CD14-positive monocyte (primary cell): ENCODE measurements at regions not wholly inside any gene's neighbourhood (a gene's known extent, or its start where the extent isn't known, plus 50 kb on each side); places are given as distances from the start of the nearest gene placed in this dataset.

ENCODE experiments used
- DNase-seq, 3 donors: peaks; one replicate each; pipeline ENCODE4 v3.0.0-alpha.2; 2011 to 2022
- H2AFZ ChIP-seq: 2 replicates; pipeline ENCODE4 v1.6.0; 2012; ENCODE audit warnings: mild to moderate bottlenecking, low read depth, low read length, inconsistent platforms; ENCODE audit not compliant: insufficient read depth, poor library complexity, severe bottlenecking
- H3K27ac ChIP-seq, 2 donors: 1 replicate in 1 of 2; 2 replicates in 1 of 2; pipeline ENCODE4 v1.5.1; 2012 to 2013; ENCODE audit warnings: low read length in 2 of 2, control low read depth in 1 of 2, inconsistent platforms in 1 of 2, low read depth in 1 of 2, mild to moderate bottlenecking in 1 of 2
- H3K27me3 ChIP-seq, 2 donors: one replicate each; pipeline versions ENCODE4 v1.6.0 to v1.6.1; 2011 to 2013; ENCODE audit warnings: low read length in 2 of 2; ENCODE audit not compliant: control insufficient read depth in 2 of 2, insufficient read depth in 2 of 2
- H3K36me3 ChIP-seq, 2 donors: replicated peaks in 1 of 2; 1 replicate in 1 of 2; 2 replicates in 1 of 2; pipeline versions ENCODE4 v1.5.1 to v1.6.1; 2012 to 2013; ENCODE audit warnings: low read length in 2 of 2, control low read depth in 1 of 2, inconsistent platforms in 1 of 2, mild to moderate bottlenecking in 1 of 2; ENCODE audit not compliant: insufficient read depth in 2 of 2, control insufficient read depth in 1 of 2
- H3K4me1 ChIP-seq, 2 donors: 1 replicate in 1 of 2; 2 replicates in 1 of 2; pipeline versions ENCODE4 v1.5.1 to v1.6.1; 2012 to 2013; ENCODE audit warnings: low read length in 2 of 2, control low read depth in 1 of 2, inconsistent platforms in 1 of 2, mild to moderate bottlenecking in 1 of 2, moderate library complexity in 1 of 2; ENCODE audit not compliant: insufficient read depth in 2 of 2, control insufficient read depth in 1 of 2
- H3K4me2 ChIP-seq: replicated peaks from 2 replicates; pipeline ENCODE3; 2012; ENCODE audit warnings: low read length, moderate library complexity, mild to moderate bottlenecking; ENCODE audit not compliant: poor library complexity, severe bottlenecking; ENCODE audit errors: extremely low read depth
- H3K4me3 ChIP-seq, 3 experiments: fragments of 200-600 bp in 1 of 3; sonication (generic) in 1 of 3; replicated peaks in 1 of 3; 1 replicate in 2 of 3; 2 replicates in 1 of 3; pipeline ENCODE4 v1.5.1; 2011 to 2013; ENCODE audit warnings: low read length in 3 of 3, mild to moderate bottlenecking in 3 of 3, control low read depth in 2 of 3, low read depth in 2 of 3, inconsistent platforms in 1 of 3, moderate library complexity in 1 of 3
- H3K79me2 ChIP-seq: 2 replicates; pipeline ENCODE4 v1.6.0; 2012; ENCODE audit warnings: mild to moderate bottlenecking, control low read depth, inconsistent platforms, low read length, moderate library complexity; ENCODE audit not compliant: insufficient read depth
- H3K9ac ChIP-seq: 2 replicates; pipeline ENCODE4 v1.6.0; 2017; ENCODE audit warnings: low read length, mild to moderate bottlenecking; ENCODE audit not compliant: insufficient read depth, poor library complexity, severe bottlenecking
- H3K9me3 ChIP-seq, 2 donors: replicated peaks in 1 of 2; 1 replicate in 1 of 2; 2 replicates in 1 of 2; pipeline versions ENCODE4 v1.5.1 to v1.6.1; 2012 to 2013; ENCODE audit warnings: low read length in 2 of 2, control low read depth in 1 of 2; ENCODE audit not compliant: control insufficient read depth in 1 of 2, insufficient read depth in 1 of 2
- H4K20me1 ChIP-seq: 2 replicates; pipeline ENCODE4 v1.6.0; 2012; ENCODE audit warnings: mild to moderate bottlenecking, low read length, control low read depth, moderate library complexity; ENCODE audit not compliant: insufficient read depth
- H3K27ac Mint-ChIP-seq, 7 donors: one replicate each; pipeline ENCODE4 v1.8.0; 2020; ENCODE audit warnings: mild to moderate bottlenecking in 7 of 7, mixed read lengths in 7 of 7, moderate library complexity in 6 of 7, inconsistent platforms in 2 of 7
- H3K27me3 Mint-ChIP-seq, 3 donors: one replicate each; pipeline ENCODE4 v1.8.0; 2021 to 2022; ENCODE audit warnings: low read depth in 3 of 3, mild to moderate bottlenecking in 3 of 3, mixed read lengths in 3 of 3, moderate library complexity in 3 of 3, inconsistent platforms in 1 of 3
- H3K36me3 Mint-ChIP-seq, 2 donors: one replicate each; pipeline ENCODE4 v1.8.0; 2020; ENCODE audit warnings: mixed read lengths in 2 of 2, inconsistent platforms in 1 of 2, mild to moderate bottlenecking in 1 of 2
- H3K4me1 Mint-ChIP-seq: one replicate; pipeline ENCODE4 v1.8.0; 2020; ENCODE audit warnings: mild to moderate bottlenecking, mixed read lengths
- H3K4me3 Mint-ChIP-seq, 2 donors: one replicate each; pipeline ENCODE4 v1.8.0; 2020; ENCODE audit warnings: mild to moderate bottlenecking in 2 of 2, mixed read lengths in 2 of 2, moderate library complexity in 1 of 2
- H3K9me3 Mint-ChIP-seq, 7 donors: one replicate each; pipeline ENCODE4 v1.8.0; 2020 to 2022; ENCODE audit warnings: mixed read lengths in 7 of 7, mild to moderate bottlenecking in 6 of 7, moderate library complexity in 6 of 7, inconsistent platforms in 2 of 7
- CTCF ChIP-seq: fragments of 200-600 bp; IDR thresholded peaks from one replicate; pipeline ENCODE4 v1.8.0; 2022; ENCODE audit warnings: antibody characterized with exemption, mild to moderate bottlenecking
- WGBS: methylation state at CpG from one replicate; pipeline ENCODE4 v1.1.5; 2013; ENCODE audit warnings: missing lambda C conversion rate; ENCODE audit not compliant: insufficient coverage; 5-methylcytosine and 5-hydroxymethylcytosine counted together
- intact Hi-C, 2 donors: fragments of 100-400 bp; cut with micrococcal nuclease; formaldehyde crosslinking; loops; one replicate each; pipeline versions ENCODE4 v1.15.0 to v1.15.1; 2023

- no peak for TF ChIP-seq CTCF
- Histone ChIP-seq H3K9me3 (no peaks in the 10 kb centered on the region), H3K36me3 (no peaks in the 10 kb centered on the region), H3K9ac (no peak overlapping the region), H3K79me2 (no peaks in the 10 kb centered on the region), H3K27ac (no peak overlapping the region), H3K4me1 (no peaks in the 10 kb centered on the region), H3K4me2 (no peak overlapping the region), H3K4me3 (no peak overlapping the region), H4K20me1 (no peaks in the 10 kb centered on the region), H2AFZ (no peak overlapping the region), H3K27me3 (no peaks in the 10 kb centered on the region)
- WGBS: no CpG with 5 or more reads among the region's 3 CpGs
- Mint-ChIP-seq H3K36me3 (no peaks in the 10 kb centered on the region), H3K27ac (no peak overlapping the region), H3K9me3 (peaks cover 0 to 3% (median 0%) of the 10 kb centered on the region in 7 donors), H3K4me1 (no peaks in the 10 kb centered on the region), H3K4me3 (no peak overlapping the region), H3K27me3 (no peaks in the 10 kb centered on the region)
- intact Hi-C loops: no loop called here
- DNase-seq: no peak
Measured at GRCh38 chr11:79990141-79990540, 549.3 kb upstream of the TENM4 start.

GRCh38 chr11:79982185-79982584 is 541.4 kb upstream of the TENM4 start:
- no peak overlapping the region for H3K27ac ChIP-seq
- no peaks in the 10 kb centered on the region for H4K20me1 ChIP-seq
- Mint-ChIP-seq H3K4me3 (no peak overlapping the region), H3K9me3 (peaks cover 0 to 3% (median 2%) of the 10 kb centered on the region in 7 donors), H3K36me3 (no peaks in the 10 kb centered on the region), H3K27ac (no peak overlapping the region), H3K4me1 (no peaks in the 10 kb centered on the region), H3K27me3 (no peaks in the 10 kb centered on the region)
- no peaks in the 10 kb centered on the region for H3K4me1 ChIP-seq
- intact Hi-C loops: no loop called here
- no peak for TF ChIP-seq CTCF
- H3K4me3 ChIP-seq: no peak overlapping the region
- H3K9me3 ChIP-seq: no peaks in the 10 kb centered on the region
- no peak overlapping the region for H3K4me2 ChIP-seq
- no peak for DNase-seq
- H2AFZ ChIP-seq: no peak overlapping the region
- no peak overlapping the region for H3K9ac ChIP-seq
- no CpG with 5 or more reads among the region's 4 CpGs for WGBS
- no peaks in the 10 kb centered on the region for H3K27me3 ChIP-seq
- no peaks in the 10 kb centered on the region for H3K79me2 ChIP-seq
- no peaks in the 10 kb centered on the region for H3K36me3 ChIP-seq
